Mesendoderm (in vitro differentiated cells): ENCODE measurements at regions not wholly inside any gene's neighbourhood (a gene's known extent, or its start where the extent isn't known, plus 50 kb on each side); places are given as distances from the start of the nearest gene placed in this dataset.

Source experiments
- DNase-seq: peaks from one replicate; pipeline ENCODE4 v3.0.0; 2013
- H2AK5ac ChIP-seq: 2 replicates; pipeline ENCODE4 v1.6.1; 2013; ENCODE audit warnings: low read length, inconsistent platforms
- H2BK120ac ChIP-seq: 2 replicates; pipeline ENCODE4 v1.6.1; 2013; ENCODE audit warnings: low read depth, mild to moderate bottlenecking, low read length, moderate library complexity, mixed read lengths
- H2BK15ac ChIP-seq: replicated peaks from 2 replicates; pipeline ENCODE4 v1.6.1; 2013; ENCODE audit warnings: low read depth, mild to moderate bottlenecking, moderate library complexity
- H2BK5ac ChIP-seq: 2 replicates; pipeline ENCODE4 v1.6.1; 2013; ENCODE audit warnings: low read length, inconsistent platforms
- H3K18ac ChIP-seq: 2 replicates; pipeline ENCODE4 v1.6.1; 2013; ENCODE audit warnings: mild to moderate bottlenecking, low read length, mixed read lengths
- H3K23ac ChIP-seq: one replicate; pipeline ENCODE4 v1.6.1; 2013; ENCODE audit warnings: low read length
- H3K27ac ChIP-seq: 2 replicates; pipeline ENCODE4 v1.5.1; 2013; ENCODE audit warnings: low read depth, mild to moderate bottlenecking, inconsistent platforms, low read length, moderate library complexity
- H3K27me3 ChIP-seq: 2 replicates; pipeline ENCODE4 v1.6.1; 2013; ENCODE audit warnings: low read length, control low read depth, mild to moderate bottlenecking, inconsistent platforms; ENCODE audit not compliant: insufficient read depth, poor library complexity
- H3K36me3 ChIP-seq: 2 replicates; pipeline ENCODE4 v1.6.1; 2013; ENCODE audit warnings: low read length, inconsistent platforms; ENCODE audit not compliant: control insufficient read depth, insufficient read depth
- H3K4ac ChIP-seq: one replicate; pipeline ENCODE4 v1.6.1; 2013; ENCODE audit warnings: low read depth, mild to moderate bottlenecking, low read length, moderate library complexity
- H3K4me1 ChIP-seq: 2 replicates; pipeline ENCODE4 v1.6.1; 2013; ENCODE audit warnings: low read depth, low read length, inconsistent platforms; ENCODE audit not compliant: control insufficient read depth
- H3K4me2 ChIP-seq: 2 replicates; pipeline ENCODE4 v1.6.1; 2013; ENCODE audit warnings: low read length
- H3K4me3 ChIP-seq: 2 replicates; pipeline ENCODE4 v1.5.1; 2013; ENCODE audit warnings: mild to moderate bottlenecking, low read length
- H3K56ac ChIP-seq: one replicate; pipeline ENCODE4 v1.6.1; 2013; ENCODE audit warnings: low read length
- H3K79me1 ChIP-seq: 2 replicates; pipeline ENCODE4 v1.6.1; 2013; ENCODE audit warnings: low read length, inconsistent platforms
- H3K79me2 ChIP-seq: 2 replicates; pipeline ENCODE4 v1.6.1; 2013; ENCODE audit warnings: mild to moderate bottlenecking, low read length; ENCODE audit not compliant: control insufficient read depth, insufficient read depth
- H3K9ac ChIP-seq: 2 replicates; pipeline ENCODE4 v1.6.1; 2013; ENCODE audit warnings: low read length, inconsistent platforms
- H4K5ac ChIP-seq: one replicate; pipeline ENCODE4 v1.6.1; 2013; ENCODE audit warnings: low read length
- H4K8ac ChIP-seq: one replicate; pipeline ENCODE4 v1.6.1; 2013; ENCODE audit warnings: low read depth, mild to moderate bottlenecking, control low read depth, low read length, moderate library complexity
- WGBS: extraction: QIAGEN DNeasy Blood & Tissue Kit; methylation state at CpG from one replicate; pipeline ENCODE4 v1.1.7; 2013; ENCODE audit warnings: low lambda C conversion rate, missing lambda C conversion rate; ENCODE audit not compliant: insufficient coverage; ENCODE audit errors: extremely low coverage; 5-methylcytosine and 5-hydroxymethylcytosine counted together

GRCh38 chr2:172348555-172349288 is 78.7 kb upstream of the ITGA6 start:
- no peak overlapping the region for H3K4me2 ChIP-seq
- no peaks in the 10 kb centered on the region for H3K36me3 ChIP-seq
- H3K79me2 ChIP-seq: no peaks in the 10 kb centered on the region
- H2BK120ac ChIP-seq: no peak overlapping the region
- no peak overlapping the region for H4K5ac ChIP-seq
- H3K9ac ChIP-seq: no peak overlapping the region
- no peak overlapping the region for H3K23ac ChIP-seq
- no peak overlapping the region for H3K18ac ChIP-seq
- H3K79me1 ChIP-seq: no peaks in the 10 kb centered on the region
- no peak overlapping the region for H3K27ac ChIP-seq
- H2BK15ac ChIP-seq: no peak overlapping the region
- H2BK5ac ChIP-seq: no peak overlapping the region
- H3K56ac ChIP-seq: no peak overlapping the region
- H3K27me3 ChIP-seq: no peaks in the 10 kb centered on the region
- no peak overlapping the region for H4K8ac ChIP-seq
- no CpG with 5 or more reads among the region's 4 CpGs for WGBS
- DNase-seq: no peak
- H2AK5ac ChIP-seq: no peak overlapping the region
- no peak overlapping the region for H3K4ac ChIP-seq
- H3K4me3 ChIP-seq: no peak overlapping the region
- H3K4me1 ChIP-seq: no peaks in the 10 kb centered on the region

- H3K4me2 ChIP-seq: no peak overlapping the region
- no peak overlapping the region for H2AK5ac ChIP-seq
- H3K27ac ChIP-seq: no peak overlapping the region
- H3K23ac ChIP-seq: no peak overlapping the region
- no peaks in the 10 kb centered on the region for H3K79me2 ChIP-seq
- H2BK5ac ChIP-seq: no peak overlapping the region
- H3K56ac ChIP-seq: no peak overlapping the region
- H3K79me1 ChIP-seq: no peaks in the 10 kb centered on the region
- H3K4me1 ChIP-seq: no peaks in the 10 kb centered on the region
- H4K5ac ChIP-seq: no peak overlapping the region
- no CpG with 5 or more reads among the region's 9 CpGs for WGBS
- no peaks in the 10 kb centered on the region for H3K27me3 ChIP-seq
- H2BK120ac ChIP-seq: no peak overlapping the region
- DNase-seq: no peak
- H3K18ac ChIP-seq: no peak overlapping the region
- no peak overlapping the region for H4K8ac ChIP-seq
- no peak overlapping the region for H3K9ac ChIP-seq
- H3K36me3 ChIP-seq: no peaks in the 10 kb centered on the region
- H2BK15ac ChIP-seq: no peak overlapping the region
- H3K4me3 ChIP-seq: no peak overlapping the region
- no peak overlapping the region for H3K4ac ChIP-seq
These were observed 76.4 kb upstream of the ITGA6 start for GRCh38 chr2:172350839-172351479.

GRCh38 chr2:172351586-172351985 is 75.8 kb upstream of the ITGA6 start:
- no peak overlapping the region for H4K5ac ChIP-seq
- H3K4me3 ChIP-seq: no peak overlapping the region
- no peak for DNase-seq

GRCh38 chr2:172354347-172354746 is 73.0 kb upstream of the ITGA6 start:
- H3K4me2 ChIP-seq: no peak overlapping the region
- H3K4me1 ChIP-seq: no peaks in the 10 kb centered on the region
- H2BK15ac ChIP-seq: no peak overlapping the region
- H3K27ac ChIP-seq: no peak overlapping the region
- H4K5ac ChIP-seq: no peak overlapping the region
- H3K9ac ChIP-seq: no peak overlapping the region
- peaks cover 2% of the 10 kb centered on the region for H3K27me3 ChIP-seq
- H4K8ac ChIP-seq: no peak overlapping the region
- DNase-seq: no peak
- H2AK5ac ChIP-seq: no peak overlapping the region
- no CpG with 5 or more reads among the region's 5 CpGs for WGBS
- H3K79me2 ChIP-seq: no peaks in the 10 kb centered on the region
- no peak overlapping the region for H2BK5ac ChIP-seq
- no peak overlapping the region for H3K4ac ChIP-seq
- no peak overlapping the region for H3K18ac ChIP-seq
- no peaks in the 10 kb centered on the region for H3K36me3 ChIP-seq
- H3K56ac ChIP-seq: no peak overlapping the region
- no peak overlapping the region for H2BK120ac ChIP-seq
- H3K4me3 ChIP-seq: no peak overlapping the region
- no peaks in the 10 kb centered on the region for H3K79me1 ChIP-seq
- no peak overlapping the region for H3K23ac ChIP-seq

More at GRCh38 chr2:172351586-172351985, 75.8 kb upstream of the ITGA6 start:
- no peak overlapping the region for H2BK15ac ChIP-seq
- no peaks in the 10 kb centered on the region for H3K27me3 ChIP-seq
- no peaks in the 10 kb centered on the region for H3K79me1 ChIP-seq
- no peak overlapping the region for H2BK5ac ChIP-seq
- no peak overlapping the region for H3K9ac ChIP-seq
- H2BK120ac ChIP-seq: no peak overlapping the region
- no peak overlapping the region for H4K8ac ChIP-seq
- no CpG with 5 or more reads among the region's 4 CpGs for WGBS
- no peak overlapping the region for H3K27ac ChIP-seq
- H2AK5ac ChIP-seq: no peak overlapping the region
- no peak overlapping the region for H3K4ac ChIP-seq
- H3K36me3 ChIP-seq: no peaks in the 10 kb centered on the region
- H3K23ac ChIP-seq: no peak overlapping the region
- H3K56ac ChIP-seq: no peak overlapping the region
- H3K4me2 ChIP-seq: no peak overlapping the region
- H3K4me1 ChIP-seq: no peaks in the 10 kb centered on the region
- no peaks in the 10 kb centered on the region for H3K79me2 ChIP-seq
- H3K18ac ChIP-seq: no peak overlapping the region

- Histone ChIP-seq H3K23ac (no peak overlapping the region), H3K27me3 (peaks cover 2% of the 10 kb centered on the region), H2AK5ac (no peak overlapping the region), H4K8ac (no peak overlapping the region), H3K79me2 (no peaks in the 10 kb centered on the region), H3K79me1 (no peaks in the 10 kb centered on the region), H3K56ac (no peak overlapping the region), H4K5ac (no peak overlapping the region), H2BK15ac (no peak overlapping the region), H3K4me3 (no peak overlapping the region), H3K4me2 (no peak overlapping the region), H3K36me3 (no peaks in the 10 kb centered on the region), H3K4me1 (no peaks in the 10 kb centered on the region), H3K4ac (no peak overlapping the region), H3K9ac (no peak overlapping the region), H2BK120ac (no peak overlapping the region), H3K27ac (no peak overlapping the region), H3K18ac (no peak overlapping the region), H2BK5ac (no peak overlapping the region)
- WGBS: no CpG with 5 or more reads among the region's 3 CpGs
- no peak for DNase-seq
These were observed 69.9 kb upstream of the ITGA6 start for GRCh38 chr2:172357442-172357841.
